GM12891 (cell line): ENCODE measurements at regions not wholly inside any gene's neighbourhood (a gene's known extent, or its start where the extent isn't known, plus 50 kb on each side); places are given as distances from the start of the nearest gene placed in this dataset.

Experiments
- DNase-seq: peaks from one replicate; pipeline ENCODE4 v3.0.0; 2011; ENCODE audit warnings: low spot score; ENCODE audit not compliant: insufficient read length
- FAIRE-seq: peaks from 2 replicates; lab custom pipeline; 2011; peaks lifted over from hg19 to GRCh38; lab: Jason Lieb, UNC
- PAX5 ChIP-seq: IDR thresholded peaks from 2 replicates; pipeline ENCODE4 v1.6.1; 2011; ENCODE audit warnings: low read length, moderate library complexity, mild to moderate bottlenecking; ENCODE audit not compliant: insufficient read depth, severe bottlenecking
- POLR2A ChIP-seq: IDR thresholded peaks from 2 replicates; pipeline ENCODE4 v1.6.1; 2011; ENCODE audit warnings: low read depth, low read length, control low read depth
- POLR2AphosphoS5 ChIP-seq: IDR thresholded peaks from 2 replicates; pipeline ENCODE4 v1.6.1; 2011; ENCODE audit warnings: low read depth, low read length, control low read depth
- POU2F2 ChIP-seq: IDR thresholded peaks from 2 replicates; pipeline ENCODE4 v1.6.1; 2011; ENCODE audit warnings: low read depth, mild to moderate bottlenecking, control low read depth, low read length, moderate library complexity
- SPI1 ChIP-seq: IDR thresholded peaks from 2 replicates; pipeline ENCODE4 v1.6.1; 2011; ENCODE audit warnings: low read depth, low read length, control low read depth
- TAF1 ChIP-seq: IDR thresholded peaks from 2 replicates; pipeline ENCODE4 v1.6.1; 2011; ENCODE audit warnings: low read depth, low read length, control low read depth

DNA sequence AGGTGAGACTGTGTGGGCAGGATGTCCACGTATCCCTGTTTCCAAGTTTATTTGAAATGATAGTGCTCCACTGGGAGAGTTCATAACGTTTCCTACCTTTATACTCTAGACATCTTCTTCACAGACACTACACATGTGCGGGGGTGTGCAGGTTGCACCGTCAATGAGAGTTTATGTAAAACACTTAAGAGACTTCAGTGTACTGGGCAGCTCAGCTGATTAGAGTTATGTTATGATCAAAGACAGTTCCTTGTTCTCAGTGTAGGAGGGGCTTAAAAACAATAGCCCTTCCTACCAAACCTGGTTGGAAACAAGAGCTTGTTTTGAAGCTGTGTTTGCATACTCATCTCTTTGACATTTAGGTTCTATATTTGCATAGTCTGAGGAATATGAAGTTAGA lies 326.9 kb upstream of the AGA start:
- no peak for DNase-seq
- TF ChIP-seq POU2F2 = no peak
- no peak for TF ChIP-seq PAX5
- no peak for TF ChIP-seq TAF1
- TF ChIP-seq SPI1 = no peak
- no peak for TF ChIP-seq POLR2A
- no peak for TF ChIP-seq POLR2AphosphoS5
- no peak for FAIRE-seq

DNA sequence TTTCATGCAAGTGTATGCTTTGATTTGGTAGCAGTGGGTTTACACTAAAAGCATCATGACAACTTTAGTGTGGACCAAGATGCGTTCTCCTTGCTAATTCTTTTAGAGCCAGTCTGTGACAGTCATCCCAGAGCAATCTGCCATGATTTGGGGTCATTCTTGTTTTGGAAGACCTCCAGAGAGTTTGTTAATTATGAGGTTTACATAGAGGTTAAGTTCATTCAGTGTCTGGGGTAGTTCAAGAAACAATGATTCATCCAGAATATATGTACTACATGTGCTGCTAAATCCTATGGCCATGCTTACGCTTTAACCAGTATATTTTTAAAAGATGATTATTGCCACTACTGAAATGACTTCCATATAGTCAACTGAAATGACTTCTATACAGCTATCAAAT lies 328.5 kb upstream of the AGA start:
- no peak for DNase-seq
- FAIRE-seq = no peak
- no peak for TF ChIP-seq POU2F2
- no peak for TF ChIP-seq PAX5

DNA sequence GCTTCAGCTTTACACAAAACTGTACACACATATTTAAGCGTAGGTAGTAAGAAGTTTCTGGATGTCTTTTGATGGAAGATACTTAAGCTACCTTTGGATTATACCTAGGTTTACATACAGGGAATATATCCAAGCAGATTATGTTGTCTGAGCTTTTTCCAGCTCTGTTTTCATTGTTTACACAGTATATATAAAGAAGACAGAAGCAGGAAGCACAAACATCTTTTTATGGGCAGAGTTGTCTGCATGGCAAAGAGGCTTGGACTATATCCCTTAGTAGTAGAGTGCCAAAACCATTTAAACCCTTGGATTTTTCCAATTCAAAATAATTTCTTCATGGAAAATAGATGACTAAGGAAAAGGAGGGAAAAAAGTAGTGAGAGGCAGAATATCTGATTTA lies 329.4 kb upstream of the AGA start:
- no peak for DNase-seq
- no peak for FAIRE-seq
- TF ChIP-seq PAX5 = no peak
- no peak for TF ChIP-seq SPI1
- no peak for TF ChIP-seq POLR2A
- TF ChIP-seq POU2F2 = no peak
- no peak for TF ChIP-seq POLR2AphosphoS5
- TF ChIP-seq TAF1 = no peak

DNA sequence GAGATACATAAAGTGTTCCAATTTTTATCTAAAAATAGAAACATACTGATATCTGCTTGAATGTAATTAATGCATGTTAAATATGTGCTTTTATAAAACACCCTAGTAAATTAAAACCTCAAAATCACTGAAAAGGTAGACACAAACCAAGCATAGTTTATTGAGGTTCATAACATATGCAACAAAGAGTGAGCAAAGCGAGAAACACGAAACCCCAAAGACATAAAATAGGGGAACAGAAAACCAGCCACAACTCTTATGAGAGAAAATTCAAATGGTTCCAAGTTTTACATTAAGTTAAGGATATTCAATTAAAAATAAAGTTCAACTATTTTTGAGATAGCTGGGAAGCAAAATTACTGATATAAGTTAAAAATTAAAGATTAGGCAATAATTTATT lies 336.4 kb upstream of the AGA start:
- DNase-seq (no peak), FAIRE-seq (no peak)
- no peak for TF ChIP-seq PAX5
- TF ChIP-seq TAF1 = no peak
- no peak for TF ChIP-seq POU2F2
- TF ChIP-seq POLR2A = no peak
- peak; percentile 62 for TF ChIP-seq SPI1
- TF ChIP-seq POLR2AphosphoS5 = no peak

DNA sequence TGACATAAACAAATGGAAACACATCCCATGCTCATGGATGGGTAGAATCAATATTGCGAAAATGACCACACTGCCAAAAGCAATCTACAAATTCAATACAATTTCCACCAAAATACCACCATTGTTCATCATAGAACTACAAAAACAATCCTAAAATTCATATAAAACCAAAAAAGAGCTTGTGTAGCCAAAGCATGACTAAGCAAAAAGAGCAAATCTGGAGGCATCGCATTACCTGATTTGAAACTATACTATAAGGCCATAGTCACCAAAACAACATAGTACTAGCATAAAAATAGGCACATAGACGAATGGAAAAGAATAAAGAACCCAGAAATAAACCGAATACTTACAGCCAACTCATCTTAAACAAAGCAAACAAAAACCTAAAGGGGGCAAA lies 342.8 kb upstream of the AGA start:
- FAIRE-seq = no peak
- no peak for TF ChIP-seq POU2F2
- TF ChIP-seq POLR2A = no peak
- no peak for TF ChIP-seq TAF1
- TF ChIP-seq SPI1 = no peak
- no peak for TF ChIP-seq POLR2AphosphoS5
- no peak for TF ChIP-seq PAX5
- no peak for DNase-seq

DNA sequence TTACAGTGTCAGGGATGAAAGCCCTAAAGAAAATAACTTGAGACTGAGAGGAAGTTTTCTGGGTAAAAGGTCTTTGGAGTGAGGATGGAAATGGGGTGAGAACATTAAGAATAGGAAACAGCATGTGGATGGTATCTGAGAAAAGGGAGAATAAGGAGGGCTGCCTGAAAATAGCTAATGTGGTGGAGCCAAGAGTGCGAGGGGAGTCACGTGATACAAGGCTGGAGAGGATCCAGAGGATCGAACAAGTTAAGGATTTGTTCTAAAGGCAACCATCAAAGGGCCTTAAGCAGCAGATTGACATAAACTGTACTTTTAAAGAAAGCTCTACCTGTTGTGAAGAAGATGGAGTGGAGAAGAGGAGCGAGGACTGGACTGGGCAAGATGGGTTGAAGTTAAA lies 347.4 kb upstream of the AGA start:
- FAIRE-seq (no peak), DNase-seq (no peak)
- TF ChIP-seq PAX5 (no peak), POU2F2 (no peak), TAF1 (no peak), SPI1 (no peak), POLR2AphosphoS5 (no peak), POLR2A (no peak)

DNA sequence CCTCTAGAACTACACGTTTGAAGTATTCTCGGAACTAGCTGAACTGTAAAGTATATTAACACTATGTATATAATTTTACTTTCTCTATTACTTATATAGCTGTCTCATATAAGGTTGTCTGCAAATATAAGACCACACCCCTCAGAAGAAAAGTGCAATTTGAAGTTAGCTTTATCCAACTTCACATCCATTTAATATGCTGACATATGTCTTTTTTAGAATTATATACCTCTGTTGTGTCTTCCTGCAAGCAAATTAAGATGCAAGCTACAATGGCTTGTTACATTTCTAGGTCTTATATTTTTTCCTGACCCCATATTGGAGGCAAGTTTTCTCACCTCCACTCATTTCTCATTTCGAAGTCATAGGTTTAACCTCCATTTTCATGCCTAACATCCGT lies 349.0 kb upstream of the AGA start:
- FAIRE-seq = no peak
- TF ChIP-seq TAF1 (no peak), SPI1 (no peak), PAX5 (no peak), POLR2A (no peak), POU2F2 (no peak)
- no peak for DNase-seq

DNA sequence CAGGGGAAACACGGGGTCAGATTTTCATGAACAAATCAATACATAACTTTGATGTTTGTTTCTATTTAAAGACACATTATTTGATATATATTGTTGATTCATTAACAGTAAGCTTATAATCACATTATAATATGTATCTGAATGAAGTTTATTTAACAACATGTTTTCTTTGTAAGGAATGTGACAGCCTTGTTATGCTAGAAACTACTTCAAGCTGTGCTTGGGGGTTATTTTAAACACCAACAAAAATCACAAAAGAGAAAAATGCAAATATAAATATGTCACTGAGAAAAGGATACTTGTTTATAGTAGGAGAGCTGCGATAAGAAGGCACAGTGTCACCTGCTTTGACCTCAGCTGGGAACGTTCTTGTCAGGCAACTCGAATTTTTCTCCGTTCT lies 354.6 kb upstream of the AGA start:
- DNase-seq = no peak
- TF ChIP-seq POLR2AphosphoS5 (no peak), SPI1 (no peak), PAX5 (no peak), POU2F2 (no peak), TAF1 (no peak), POLR2A (no peak)
- FAIRE-seq = no peak

DNA sequence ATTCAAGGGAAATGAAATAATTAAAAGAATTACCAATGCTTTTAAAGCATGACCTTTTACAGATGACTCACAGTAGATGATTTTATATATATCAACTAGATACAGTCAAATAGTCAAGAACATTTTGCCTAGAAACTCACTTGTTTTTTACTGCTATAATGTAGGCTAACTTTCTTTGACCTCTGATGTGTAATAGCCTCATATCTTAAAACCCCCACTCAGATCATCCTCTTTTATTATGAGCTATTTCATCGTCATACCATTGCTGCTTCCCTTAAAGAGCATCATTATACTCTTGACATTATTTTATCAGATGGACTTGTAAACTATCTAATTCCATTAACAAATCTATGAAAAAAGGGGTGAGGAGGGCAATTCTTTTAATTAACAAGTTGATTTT lies 355.9 kb upstream of the AGA start:
- FAIRE-seq = no peak

DNA sequence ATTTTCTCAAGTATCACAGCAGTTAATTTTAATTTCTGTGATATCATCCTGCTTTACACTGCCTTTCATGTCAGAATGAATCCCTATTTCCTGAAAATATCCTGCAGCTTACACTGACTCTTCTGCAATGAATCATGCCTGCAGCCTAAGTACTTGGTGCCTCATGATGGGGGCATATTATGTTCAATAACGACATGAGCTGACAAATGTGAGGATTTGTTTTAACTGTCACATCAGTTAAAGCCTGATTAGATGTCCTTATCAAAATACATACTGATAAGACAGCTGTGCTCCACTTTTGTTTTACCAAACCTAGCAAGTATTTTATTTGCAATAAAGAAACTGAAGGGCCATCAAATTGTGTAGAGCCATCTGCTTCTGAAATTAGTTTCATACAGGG lies 359.9 kb upstream of the AGA start:
- TF ChIP-seq POU2F2 (no peak), POLR2A (no peak), TAF1 (no peak), POLR2AphosphoS5 (no peak), PAX5 (no peak), SPI1 (no peak)
- no peak for DNase-seq
- FAIRE-seq = no peak

More for the DNA sequence above, 355.9 kb upstream of the AGA start:
- DNase-seq = no peak
- TF ChIP-seq SPI1 (no peak), TAF1 (no peak), POLR2A (no peak), POLR2AphosphoS5 (no peak), POU2F2 (no peak), PAX5 (no peak)
